OCI-LY7 (cell line): ENCODE measurements at regions not wholly inside any gene's neighbourhood (a gene's known extent, or its start where the extent isn't known, plus 50 kb on each side); places are given as distances from the start of the nearest gene placed in this dataset.

ENCODE experiments used
- BruUV-seq: library from RNA; stranded (reverse); fragments of 400-500 nt; replicated peaks from 2 replicates; lab custom pipeline; 2021; lab: Mats Ljungman, UMichigan
- CTCF ChIA-PET: fragments of 300-600 bp; sonication (Branson Sonifier 250); formaldehyde crosslinking; loops from one replicate; lab custom pipeline; 2022; ENCODE audit warnings: antibody characterized with exemption; ENCODE audit not compliant: unreplicated experiment; lab: Charles Lee
- POLR2A ChIA-PET: fragments of 300-600 bp; sonication (Branson Sonifier 250); formaldehyde crosslinking; loops from one replicate; lab custom pipeline; 2022; ENCODE audit warnings: antibody characterized with exemption; lab: Charles Lee
- DNase-seq: peaks from one replicate; pipeline ENCODE4 v3.0.0-alpha.2; 2015; ENCODE audit warnings: low spot score
- H2AFZ ChIP-seq: fragments of 200-600 bp; sonication (generic), shearing (Covaris generic); 2 replicates; pipeline ENCODE4 v1.6.1; 2014; ENCODE audit warnings: mild to moderate bottlenecking, antibody characterized with exemption, low read length, moderate library complexity
- H3K27ac ChIP-seq: fragments of 200-600 bp; sonication (generic); 2 replicates; pipeline ENCODE4 v1.5.1; 2014; ENCODE audit warnings: mixed run types, low read depth, mild to moderate bottlenecking, moderate library complexity, low read length, inconsistent platforms; ENCODE audit not compliant: poor library complexity, severe bottlenecking
- H3K36me3 ChIP-seq: fragments of 200-600 bp; sonication (generic); 2 replicates; pipeline ENCODE4 v1.6.1; 2014; ENCODE audit warnings: mild to moderate bottlenecking, antibody characterized with exemption, low read length, moderate library complexity, mixed read lengths; ENCODE audit not compliant: insufficient read depth
- H3K4me1 ChIP-seq: fragments of 200-600 bp; sonication (generic); 2 replicates; pipeline ENCODE4 v1.5.1; 2014; ENCODE audit warnings: mild to moderate bottlenecking, low read length; ENCODE audit not compliant: insufficient read depth, poor library complexity, severe bottlenecking
- H3K4me2 ChIP-seq: fragments of 200-600 bp; sonication (generic); 2 replicates; pipeline ENCODE4 v1.6.1; 2014; ENCODE audit warnings: mild to moderate bottlenecking, low read length
- H3K4me3 ChIP-seq: fragments of 200-600 bp; sonication (generic); 2 replicates; pipeline ENCODE4 v1.5.1; 2014; ENCODE audit warnings: mild to moderate bottlenecking, low read depth, low read length; ENCODE audit not compliant: poor library complexity, severe bottlenecking
- H3K79me2 ChIP-seq: fragments of 200-600 bp; sonication (generic); 2 replicates; pipeline ENCODE4 v1.6.1; 2016; ENCODE audit warnings: low read depth, mild to moderate bottlenecking, low read length, moderate library complexity, mixed read lengths; ENCODE audit not compliant: insufficient read depth
- H3K9me2 ChIP-seq: fragments of 200-600 bp; sonication (generic); 2 replicates; pipeline ENCODE4 v1.6.1; 2016; ENCODE audit warnings: mild to moderate bottlenecking, low read length, mixed read lengths; ENCODE audit not compliant: insufficient read depth
- H3K9me3 ChIP-seq: fragments of 200-600 bp; sonication (generic); 2 replicates; pipeline ENCODE4 v1.6.1; 2014; ENCODE audit warnings: mild to moderate bottlenecking, mixed run types, low read length, mixed read lengths
- H4K20me1 ChIP-seq: fragments of 200-600 bp; sonication (generic); 2 replicates; pipeline ENCODE4 v1.6.1; 2014; ENCODE audit warnings: mild to moderate bottlenecking, antibody characterized with exemption, low read length, moderate library complexity, mixed read lengths; ENCODE audit not compliant: insufficient read depth
- CTCF ChIP-seq: fragments of 200-600 bp; sonication (generic); conservative IDR thresholded peaks from 2 replicates; pipeline ENCODE4 v1.5.1; 2014; ENCODE audit warnings: mild to moderate bottlenecking, antibody characterized with exemption, low read length, moderate library complexity, mixed read lengths
- EZH2phosphoT487 ChIP-seq: fragments of 200-600 bp; sonication (generic); IDR thresholded peaks from 2 replicates; pipeline ENCODE4 v1.6.1; 2018; ENCODE audit warnings: low read depth, borderline replicate concordance, mild to moderate bottlenecking, mixed run types, antibody characterized with exemption, low read length, moderate library complexity, mixed read lengths
- intact Hi-C: fragments of 100-400 bp; cut with micrococcal nuclease; formaldehyde crosslinking; loops from one replicate; pipeline ENCODE4 v1.10.0; 2022; ENCODE audit not compliant: unreplicated experiment

GRCh38 chr12:30531731-30532678 lies 163.7 kb downstream of the IPO8 start:
- Histone ChIP-seq H3K36me3 (no peaks in the 10 kb centered on the region), H3K9me2 (no peaks in the 10 kb centered on the region), H3K27ac (no peak overlapping the region), H4K20me1 (no peaks in the 10 kb centered on the region), H3K9me3 (no peaks in the 10 kb centered on the region), H3K4me1 (no peaks in the 10 kb centered on the region), H3K4me3 (no peak overlapping the region), H3K4me2 (no peak overlapping the region), H2AFZ (no peak overlapping the region), H3K79me2 (no peaks in the 10 kb centered on the region)
- POLR2A ChIA-PET = interaction anchor here (0.5 kb wide), 1 partner anchor 339 kb away, joined by 3 read pairs; no protein-coding TSS in a partner anchor
- DNase-seq = no peak
- no peak for TF ChIP-seq EZH2phosphoT487
- TF ChIP-seq CTCF = no peak
- intact Hi-C loops = no loop called here
- BruUV-seq = no TSS peak
- CTCF ChIA-PET = no interaction called here

- H3K9me2 ChIP-seq = no peaks in the 10 kb centered on the region
- no peaks in the 10 kb centered on the region for H3K9me3 ChIP-seq
- H4K20me1 ChIP-seq = no peaks in the 10 kb centered on the region
- no peak overlapping the region for H3K4me2 ChIP-seq
- intact Hi-C loops = no loop called here
- POLR2A ChIA-PET = interaction anchor here (1.3 kb wide), 1 partner anchor 24 kb away, joined by 4 read pairs; no protein-coding TSS in a partner anchor
- no peak overlapping the region for H3K4me3 ChIP-seq
- H2AFZ ChIP-seq = no peak overlapping the region
- no peak overlapping the region for H3K27ac ChIP-seq
- DNase-seq = no peak
- TF ChIP-seq EZH2phosphoT487 (no peak), CTCF (no peak)
- CTCF ChIA-PET = no interaction called here
- H3K36me3 ChIP-seq = no peaks in the 10 kb centered on the region
- no peaks in the 10 kb centered on the region for H3K4me1 ChIP-seq
- BruUV-seq = no TSS peak
- H3K79me2 ChIP-seq = no peaks in the 10 kb centered on the region
These were observed 166.0 kb downstream of the IPO8 start for GRCh38 chr12:30529489-30530269.
